ENCODE measurements at regions not wholly inside any gene's neighbourhood (a gene's known extent, or its start where the extent isn't known, plus 50 kb on each side); places are given as distances from the start of the nearest gene placed in this dataset.

- TF ChIP-seq CTCF (IDR thresholded peaks at IDR 0.05; ENCODE audit: low read length) (no peak), EZH2phosphoT487 (IDR thresholded peaks at IDR 0.05; ENCODE audit: low read length) (no peak)
Measured at GRCh38 chr1:107004421-107004820, 52.1 kb upstream of the PRMT6 start.

All from MM.1S (cell line).